ENCODE measurements at regions not wholly inside any gene's neighbourhood (a gene's known extent, or its start where the extent isn't known, plus 50 kb on each side); places are given as distances from the start of the nearest gene placed in this dataset.
A peak's percentile ranks its signal among the peaks of the same experiment; 100 is the strongest.

DNA sequence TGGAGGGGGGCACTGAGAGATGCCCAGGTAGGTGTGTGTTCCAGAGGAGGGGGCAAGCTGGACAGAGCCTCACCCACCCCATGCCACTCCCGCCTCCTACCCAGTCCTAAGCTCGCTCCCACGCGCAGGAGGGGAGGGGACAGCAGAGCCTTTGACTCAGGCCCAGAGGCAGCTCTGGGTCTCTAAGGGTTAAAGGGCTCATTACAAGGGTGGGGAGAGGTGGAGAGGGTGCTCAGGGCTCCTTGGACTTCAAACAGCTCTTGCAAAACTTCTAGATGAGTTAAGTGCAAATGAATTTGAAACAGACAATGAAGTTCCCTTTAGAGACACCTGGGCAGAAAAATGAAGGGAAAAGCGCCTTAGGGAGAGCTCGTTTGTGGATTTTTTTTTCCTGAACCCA is 104.2 kb upstream of the CASZ1 start:
- no peak overlapping the region for H3K27ac ChIP-seq
- no peaks in the 10 kb centered on the region for H3K9me3 ChIP-seq
- no peak overlapping the region for H3K4me2 ChIP-seq
- H3K36me3 ChIP-seq, result no peaks in the 10 kb centered on the region
- peaks cover 31% of the 10 kb centered on the region for H3K27me3 ChIP-seq
- peaks cover 51% of the 10 kb centered on the region; the same call in 1 of the 2 replicates for H4K20me1 ChIP-seq
- no peak overlapping the region for H3K4me3 ChIP-seq
- H3K9ac ChIP-seq, result no peak overlapping the region
- H3K4me1 ChIP-seq, result peaks cover 71% of the 10 kb centered on the region
- no peak for TF ChIP-seq Cebpa-rat (IDR thresholded peaks at IDR 0.05)

DNA sequence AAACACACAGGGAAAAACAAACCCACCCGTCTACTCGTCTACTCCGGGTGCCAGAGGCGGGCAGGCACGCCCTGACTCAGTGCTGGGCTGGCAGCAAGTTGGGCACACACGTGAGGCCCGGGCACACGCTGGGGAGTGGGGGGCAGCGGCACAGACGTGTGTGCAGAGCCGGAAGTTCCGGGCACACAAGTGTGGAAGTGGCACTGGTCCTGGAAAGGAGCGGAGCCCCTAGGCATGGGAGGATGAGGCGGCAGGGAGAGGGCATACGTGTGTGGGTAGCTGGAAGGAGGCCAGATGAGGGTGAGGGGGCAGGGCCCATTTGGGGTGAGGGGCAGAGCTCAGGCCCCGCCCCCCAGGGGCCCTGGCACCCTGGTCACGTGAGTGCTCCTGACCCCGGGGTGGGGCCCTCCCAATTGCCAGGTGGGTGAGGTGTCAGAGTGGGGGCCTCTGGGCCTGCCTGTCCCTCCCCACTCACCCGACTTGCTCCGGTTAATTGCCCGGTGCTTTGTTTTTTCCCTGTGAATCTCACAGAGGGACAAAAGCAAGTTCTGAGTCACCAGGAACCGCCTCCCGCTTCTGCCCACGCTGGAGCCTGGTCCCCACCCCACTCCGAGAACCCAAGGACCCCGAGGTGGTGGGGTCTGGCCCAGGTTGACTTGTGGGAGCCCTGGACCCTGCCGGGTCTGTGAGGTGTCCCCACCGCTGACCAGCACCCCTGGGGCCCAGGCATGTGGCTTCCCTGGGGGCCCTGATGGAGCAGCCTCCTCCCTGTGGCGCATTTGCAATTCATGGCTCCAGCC is 104.8 kb upstream of the CASZ1 start:
- H3K4me1 ChIP-seq, result peaks cover 75% of the 10 kb centered on the region
- no peak overlapping the region for H3K27ac ChIP-seq
- H3K9me3 ChIP-seq, result no peaks in the 10 kb centered on the region
- H4K20me1 ChIP-seq, result peaks cover 51% of the 10 kb centered on the region; the same call in 1 of the 2 replicates
- no peaks in the 10 kb centered on the region for H3K36me3 ChIP-seq
- no peak overlapping the region for H3K4me2 ChIP-seq
- no peak for TF ChIP-seq Cebpa-rat (IDR thresholded peaks at IDR 0.05)
- H3K27me3 ChIP-seq, result peaks cover 36% of the 10 kb centered on the region
- H3K9ac ChIP-seq, result no peak overlapping the region
- H3K4me3 ChIP-seq, result no peak overlapping the region

DNA sequence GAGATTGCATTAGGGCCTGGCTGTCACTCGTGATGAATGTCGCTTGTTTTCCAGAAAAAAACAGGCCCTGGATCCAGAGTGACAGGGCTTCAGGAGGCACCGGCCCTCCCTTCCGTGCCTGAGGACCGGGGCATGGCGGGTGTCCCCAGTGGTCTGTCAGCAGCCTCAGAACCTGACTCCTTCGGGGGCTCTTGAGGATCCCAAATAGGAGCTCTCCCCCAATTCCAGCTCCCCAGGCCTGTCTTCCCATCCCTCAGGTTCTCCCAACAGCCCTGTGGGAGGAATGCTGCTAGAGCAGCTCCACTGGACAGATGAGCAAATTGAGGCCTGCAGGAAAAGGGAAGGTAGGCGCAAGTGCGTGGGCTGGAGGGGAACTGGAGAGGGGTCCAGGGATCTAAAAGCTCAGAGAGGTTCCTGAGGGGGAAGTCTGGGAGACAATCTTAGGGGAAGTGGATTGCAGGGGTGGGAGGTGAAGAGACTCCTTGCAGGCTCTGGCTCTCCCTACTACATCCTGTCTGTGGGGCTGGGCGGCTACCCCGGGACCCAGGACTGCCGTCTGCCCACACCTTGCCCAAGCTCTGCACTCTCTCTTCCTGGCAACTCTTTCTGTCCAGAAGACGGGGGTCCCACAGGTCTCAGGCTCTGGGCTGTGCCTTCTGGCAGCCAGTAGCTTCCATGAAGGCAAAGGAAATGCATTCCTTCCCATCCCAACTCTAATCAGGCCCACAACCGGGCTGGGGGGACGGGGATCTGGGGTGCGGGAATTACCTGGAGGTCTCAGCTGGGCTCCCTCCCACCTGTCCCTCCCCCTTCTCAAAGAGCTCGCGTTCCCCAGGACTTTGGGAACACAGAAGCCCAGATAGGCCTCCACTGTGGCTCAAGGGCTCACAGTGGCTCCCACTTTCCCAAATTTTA is 105.7 kb upstream of the CASZ1 start:
- no peak overlapping the region for H3K9ac ChIP-seq
- no peak overlapping the region for H3K27ac ChIP-seq
- no peak overlapping the region for H3K4me2 ChIP-seq
- H3K4me1 ChIP-seq, result peaks cover 72% of the 10 kb centered on the region
- peaks cover 51% of the 10 kb centered on the region; the same call in 1 of the 2 replicates for H4K20me1 ChIP-seq
- H3K4me3 ChIP-seq, result no peak overlapping the region
- no peak for TF ChIP-seq Cebpa-rat (IDR thresholded peaks at IDR 0.05)
- H3K27me3 ChIP-seq, result peaks cover 44% of the 10 kb centered on the region
- no peaks in the 10 kb centered on the region for H3K9me3 ChIP-seq
- H3K36me3 ChIP-seq, result no peaks in the 10 kb centered on the region

DNA sequence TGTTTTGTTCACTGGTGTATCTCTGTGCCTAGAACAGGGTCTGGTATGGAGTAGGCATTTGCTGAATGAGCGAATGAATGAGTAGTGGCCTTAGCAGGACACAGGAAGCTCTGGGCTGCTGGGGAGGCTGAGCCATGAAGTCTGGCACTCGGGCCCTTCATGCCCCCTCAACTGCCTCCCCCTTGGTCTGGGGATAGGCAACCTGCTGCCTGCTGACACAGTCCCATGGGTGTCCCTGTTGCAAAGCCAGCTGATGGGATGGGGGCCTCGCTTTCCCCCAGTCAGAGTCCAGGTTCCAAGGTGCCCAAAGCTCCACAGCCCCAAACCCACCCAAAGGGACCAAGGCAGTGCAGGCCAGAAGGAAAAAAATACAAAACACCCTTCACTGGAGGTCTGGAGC is 107.0 kb upstream of the CASZ1 start:
- H4K20me1 ChIP-seq, result peaks cover 50% of the 10 kb centered on the region; the same call in 1 of the 2 replicates
- no peaks in the 10 kb centered on the region for H3K9me3 ChIP-seq
- H3K4me1 ChIP-seq, result peaks cover 60% of the 10 kb centered on the region
- H3K27me3 ChIP-seq, result peaks cover 54% of the 10 kb centered on the region
- H3K9ac ChIP-seq, result no peak overlapping the region
- no peaks in the 10 kb centered on the region for H3K36me3 ChIP-seq
- H3K27ac ChIP-seq, result no peak overlapping the region
- H3K4me2 ChIP-seq, result peak overlapping the region; percentile 85
- TF ChIP-seq Cebpa-rat (IDR thresholded peaks at IDR 0.05), result no peak
- no peak overlapping the region for H3K4me3 ChIP-seq

DNA sequence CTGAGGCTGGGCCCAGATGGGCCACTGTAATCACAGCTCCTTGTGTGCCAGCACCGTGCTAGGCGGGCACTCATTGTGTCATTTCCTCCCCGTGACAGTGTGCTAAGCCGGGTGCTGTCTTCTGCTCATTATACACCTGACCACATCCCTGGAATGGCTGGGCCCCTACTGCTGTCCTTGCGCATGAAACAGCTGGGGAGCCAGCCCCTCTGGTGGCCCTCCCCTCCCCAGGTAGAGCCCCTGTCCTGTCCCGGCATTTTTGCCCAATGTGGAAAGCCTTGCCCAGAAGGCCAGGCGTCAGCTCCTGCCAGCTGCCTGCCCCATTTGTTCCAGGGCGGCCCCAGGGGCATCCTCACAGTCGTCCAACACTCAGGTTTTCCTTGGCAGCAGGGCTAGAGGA is 107.4 kb upstream of the CASZ1 start:
- no peak for TF ChIP-seq Cebpa-rat (IDR thresholded peaks at IDR 0.05)
- Histone ChIP-seq H3K36me3 (no peaks in the 10 kb centered on the region), H3K4me1 (peaks cover 59% of the 10 kb centered on the region), H3K4me2 (peak overlapping the region; percentile 85), H4K20me1 (peaks cover 46% of the 10 kb centered on the region; the same call in 1 of the 2 replicates), H3K9me3 (no peaks in the 10 kb centered on the region), H3K27ac (no peak overlapping the region), H3K9ac (no peak overlapping the region), H3K4me3 (no peak overlapping the region), H3K27me3 (peaks cover 55% of the 10 kb centered on the region)

DNA sequence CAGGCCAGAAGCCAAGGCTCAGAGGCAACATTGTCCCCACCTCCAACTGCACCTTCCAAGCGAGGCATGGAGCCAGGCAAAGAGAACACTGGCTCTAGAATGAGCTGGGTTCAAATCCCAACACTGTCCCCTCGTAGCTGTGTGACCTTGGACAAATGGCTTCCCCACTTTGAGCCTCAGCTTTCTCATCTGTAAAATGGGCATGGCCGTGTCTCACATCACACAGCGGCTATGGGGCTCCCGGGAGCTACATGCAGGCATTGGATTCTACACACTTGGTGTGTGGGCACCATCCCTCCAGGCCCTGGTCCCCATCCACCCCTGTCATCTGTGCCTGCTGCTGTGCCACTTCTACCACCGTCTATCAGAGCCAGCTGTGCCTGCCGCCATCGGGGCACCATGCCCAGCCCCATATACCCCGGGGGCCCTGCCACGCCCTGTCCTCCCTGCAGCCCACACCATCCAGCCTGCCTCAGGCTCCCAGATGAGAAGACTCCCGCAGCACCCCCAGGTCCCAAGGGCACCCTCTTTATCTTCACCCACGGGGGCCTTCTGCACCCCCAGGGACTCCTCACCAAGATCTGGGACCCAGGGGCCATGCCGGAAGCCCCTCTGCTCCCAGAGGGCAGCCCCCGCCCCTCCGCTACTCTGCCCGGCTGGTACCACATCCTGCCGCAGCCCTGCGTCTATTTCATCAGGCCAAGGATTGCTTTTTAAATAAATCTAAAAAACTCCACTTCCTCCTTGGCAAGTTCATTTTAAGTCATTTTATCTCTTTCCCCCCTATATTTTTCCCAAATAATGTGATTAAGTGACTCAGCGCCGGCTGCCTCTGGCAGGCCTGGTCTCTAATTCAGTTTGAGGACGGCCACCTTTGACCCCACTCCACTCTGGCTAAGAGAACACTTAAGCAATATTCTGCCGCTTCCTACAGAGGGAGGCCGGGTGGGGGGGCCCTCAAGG is 107.8 kb upstream of the TARDBP start:
- Histone ChIP-seq H3K27ac (no peak overlapping the region), H3K4me2 (peak overlapping the region; percentile 85), H3K4me1 (peaks cover 59% of the 10 kb centered on the region), H3K36me3 (no peaks in the 10 kb centered on the region), H3K27me3 (peaks cover 52% of the 10 kb centered on the region), H3K4me3 (no peak overlapping the region), H4K20me1 (peaks cover 45% of the 10 kb centered on the region; the same call in 1 of the 2 replicates), H3K9ac (no peak overlapping the region), H3K9me3 (no peaks in the 10 kb centered on the region)
- TF ChIP-seq Cebpa-rat (IDR thresholded peaks at IDR 0.05), result peak; percentile 49; the same call in 1 of the 2 replicates

DNA sequence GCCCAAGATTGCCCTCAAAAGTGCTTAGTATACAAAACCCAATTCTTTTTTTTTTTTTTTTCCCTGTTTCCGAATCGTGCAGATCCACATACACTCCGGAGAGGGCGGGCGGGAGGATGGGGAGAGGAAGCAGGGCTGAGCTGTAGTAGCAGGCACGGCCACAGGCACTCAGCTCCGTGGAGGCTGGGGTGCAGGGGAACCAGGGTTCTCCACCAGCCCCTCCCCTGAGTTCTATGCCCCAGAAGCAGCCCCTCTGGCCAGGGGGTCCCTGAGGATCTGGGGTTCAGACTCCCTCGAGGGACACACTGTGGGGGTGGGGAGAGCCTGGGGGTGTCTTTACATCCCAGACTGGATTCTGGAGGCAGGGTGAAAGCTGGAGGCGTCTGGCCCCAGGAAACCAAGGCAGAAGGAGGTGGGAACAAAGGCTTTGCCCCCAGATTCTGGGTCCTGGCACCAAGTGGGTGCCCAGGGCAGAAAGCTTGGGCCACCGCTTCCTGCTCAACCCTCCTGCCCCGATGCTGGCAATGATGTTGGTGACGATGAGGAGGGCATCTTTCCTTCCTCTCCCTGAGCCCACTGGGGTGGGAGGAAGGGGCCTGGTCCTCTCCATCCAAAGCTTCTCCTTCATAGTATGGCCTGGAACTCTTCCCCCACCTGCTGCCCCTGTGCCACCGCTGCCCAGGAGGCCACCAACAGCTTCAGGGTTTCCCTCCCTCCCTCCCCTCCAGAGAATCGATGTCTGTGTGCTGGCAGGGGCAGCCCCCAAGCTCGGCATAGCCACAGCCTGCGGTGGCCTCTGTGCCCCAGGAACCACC is 106.4 kb upstream of the TARDBP start:
- Histone ChIP-seq H3K9ac (no peak overlapping the region), H3K4me1 (peaks cover 69% of the 10 kb centered on the region), H3K9me3 (no peaks in the 10 kb centered on the region), H3K27ac (no peak overlapping the region), H3K4me2 (peak overlapping the region; percentile 85), H3K36me3 (no peaks in the 10 kb centered on the region), H3K4me3 (no peak overlapping the region), H4K20me1 (peaks cover 52% of the 10 kb centered on the region; the same call in 1 of the 2 replicates), H3K27me3 (peaks cover 50% of the 10 kb centered on the region)
- no peak for TF ChIP-seq Cebpa-rat (IDR thresholded peaks at IDR 0.05)

DNA sequence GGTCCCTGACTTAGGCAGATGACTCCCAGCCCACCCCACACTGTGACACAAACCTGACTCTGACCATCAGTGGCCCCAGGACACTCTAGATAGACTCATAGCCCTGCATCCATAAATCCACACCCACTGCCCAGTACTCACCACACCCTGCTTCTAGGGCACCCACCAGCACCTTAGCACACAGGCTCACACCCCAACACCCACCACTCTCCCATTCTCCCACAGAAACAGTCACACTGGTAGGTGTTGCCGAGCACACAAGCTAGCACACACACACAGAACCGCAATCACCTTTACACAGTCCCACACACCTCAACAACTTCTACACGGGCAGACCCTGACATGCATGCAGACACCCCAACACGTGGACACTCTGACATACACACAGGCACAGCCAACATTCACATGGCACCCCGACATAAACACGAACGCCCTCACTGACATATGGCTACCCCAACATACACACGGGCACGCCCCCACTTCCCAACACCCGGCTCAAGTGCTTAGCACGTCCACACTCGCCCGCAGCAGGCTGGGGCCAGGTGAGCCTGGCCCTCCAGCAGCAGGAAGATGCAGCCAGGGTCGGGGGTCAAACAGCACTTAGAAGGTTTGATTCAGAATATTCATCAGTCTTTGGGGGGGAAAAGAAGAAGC is 105.5 kb upstream of the TARDBP start:
- Histone ChIP-seq H3K9ac (no peak overlapping the region), H4K20me1 (peaks cover 45% of the 10 kb centered on the region; the same call in 1 of the 2 replicates), H3K9me3 (no peaks in the 10 kb centered on the region), H3K4me3 (no peak overlapping the region), H3K27ac (no peak overlapping the region), H3K36me3 (no peaks in the 10 kb centered on the region), H3K4me2 (no peak overlapping the region), H3K4me1 (peaks cover 71% of the 10 kb centered on the region), H3K27me3 (peaks cover 45% of the 10 kb centered on the region)
- TF ChIP-seq Cebpa-rat (IDR thresholded peaks at IDR 0.05), result no peak
